Ovary (tissue), 7 donors: ENCODE measurements at regions not wholly inside any gene's neighbourhood (a gene's known extent, or its start where the extent isn't known, plus 50 kb on each side); places are given as distances from the start of the nearest gene placed in this dataset.

Experiments used
- DNase-seq, 5 donors: peaks; one replicate each; pipeline ENCODE4 v3.0.0-alpha.2; 2019 to 2020
- H3K27ac ChIP-seq, 2 donors: fragments of 200-600 bp; one replicate each; pipeline versions ENCODE4 v1.5.1 to v1.8.0; 2019 to 2022
- H3K27me3 ChIP-seq: fragments of 200-600 bp; one replicate; pipeline ENCODE4 v1.8.0; 2022
- H3K36me3 ChIP-seq: fragments of 200-600 bp; sonication (generic); one replicate; pipeline ENCODE4 v1.5.1; 2019
- H3K4me1 ChIP-seq: one replicate; pipeline ENCODE4 v1.8.1; 2013; ENCODE audit warnings: mild to moderate bottlenecking, moderate library complexity; ENCODE audit not compliant: insufficient read depth
- H3K4me3 ChIP-seq: fragments of 200-600 bp; sonication (generic); one replicate; pipeline ENCODE4 v1.5.1; 2017
- H3K9me3 ChIP-seq, 2 donors: fragments of 200-600 bp in 1 of 2; sonication (generic) in 1 of 2; one replicate each; pipeline versions ENCODE4 v1.5.1 to v1.8.1; 2013 to 2019; ENCODE audit warnings: mild to moderate bottlenecking in 1 of 2, moderate library complexity in 1 of 2
- EP300 ChIP-seq: sonication (generic); formaldehyde crosslinking; IDR thresholded peaks from one replicate; pipeline ENCODE4 v1.6.1; 2017; ENCODE audit warnings: antibody characterized with exemption
- POLR2A ChIP-seq: fragments of 450-650 bp; IDR thresholded peaks from one replicate; pipeline ENCODE4 v1.6.1; 2017; ENCODE audit warnings: antibody characterized with exemption, mild to moderate bottlenecking, moderate library complexity
- WGBS, 3 donors: extraction: QIAGEN DNeasy Blood & Tissue Kit in 1 of 3; methylation state at CpG; one replicate each; pipeline versions ENCODE4 v1.1.5 to v1.1.7; 2013 to 2017; 5-methylcytosine and 5-hydroxymethylcytosine counted together
- intact Hi-C, 4 donors: fragments of 100-400 bp; cut with DNase I; formaldehyde crosslinking; loops; one replicate each; pipeline versions ENCODE4 v1.11.0 to v1.15.1; 2022 to 2023
- TF ChIP-seq, protein P1 (sequence below), 3 donors: fragments of 450-650 bp in 2 of 3; fragments of 200-600 bp in 1 of 3; IDR thresholded peaks; one replicate each; pipeline versions ENCODE4 v1.5.1 to v1.8.0; 2016 to 2022; ENCODE audit warnings: antibody characterized with exemption in 3 of 3, mild to moderate bottlenecking in 1 of 3
- donor health status: DM: no; HTN: no; CAD: no; lungs with moderate emphysema.
- donor health status: DM: no; HTN: no; CAD: no.
- donor health status: Bipolar disorder and iron deficiency.
- donor health status: DM: no; HTN: no; CAD: no.
- donor health status: DM: yes; HTN: yes; CAD: no.

DNA sequence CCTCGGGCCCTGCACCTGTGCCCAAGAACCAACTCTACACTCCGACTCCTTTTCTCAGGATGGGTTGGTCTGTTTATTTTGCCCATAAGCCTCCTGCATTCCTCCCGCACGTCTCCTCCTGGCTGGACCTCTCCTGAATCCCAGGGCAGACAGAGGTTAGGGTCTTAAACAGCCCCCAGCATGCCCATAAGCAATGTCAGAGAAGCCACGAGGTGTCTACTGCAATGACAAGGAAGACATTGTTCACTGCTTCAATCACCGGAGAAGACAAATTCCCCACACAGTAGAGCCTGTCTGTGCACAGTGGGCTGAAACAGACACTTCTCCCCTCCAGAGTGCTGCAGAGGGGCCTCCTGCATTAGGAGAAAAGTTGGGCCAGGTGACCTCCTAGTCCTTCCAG, 230.6 kb upstream of the RPL38 start:
- intact Hi-C loops: no loop called here
- H3K27ac ChIP-seq: no peak overlapping the region
- no peaks in the 10 kb centered on the region for H3K9me3 ChIP-seq
- H3K27me3 ChIP-seq: no peaks in the 10 kb centered on the region
- no peak for DNase-seq
- 77 to 85% (median 82%) methylated on average over 6 of the region's 6 CpGs for WGBS, 3 donors
- no peaks in the 10 kb centered on the region for H3K4me1 ChIP-seq
- TF ChIP-seq EP300 (no peak), POLR2A (no peak)
- TF ChIP-seq, protein P1, sequence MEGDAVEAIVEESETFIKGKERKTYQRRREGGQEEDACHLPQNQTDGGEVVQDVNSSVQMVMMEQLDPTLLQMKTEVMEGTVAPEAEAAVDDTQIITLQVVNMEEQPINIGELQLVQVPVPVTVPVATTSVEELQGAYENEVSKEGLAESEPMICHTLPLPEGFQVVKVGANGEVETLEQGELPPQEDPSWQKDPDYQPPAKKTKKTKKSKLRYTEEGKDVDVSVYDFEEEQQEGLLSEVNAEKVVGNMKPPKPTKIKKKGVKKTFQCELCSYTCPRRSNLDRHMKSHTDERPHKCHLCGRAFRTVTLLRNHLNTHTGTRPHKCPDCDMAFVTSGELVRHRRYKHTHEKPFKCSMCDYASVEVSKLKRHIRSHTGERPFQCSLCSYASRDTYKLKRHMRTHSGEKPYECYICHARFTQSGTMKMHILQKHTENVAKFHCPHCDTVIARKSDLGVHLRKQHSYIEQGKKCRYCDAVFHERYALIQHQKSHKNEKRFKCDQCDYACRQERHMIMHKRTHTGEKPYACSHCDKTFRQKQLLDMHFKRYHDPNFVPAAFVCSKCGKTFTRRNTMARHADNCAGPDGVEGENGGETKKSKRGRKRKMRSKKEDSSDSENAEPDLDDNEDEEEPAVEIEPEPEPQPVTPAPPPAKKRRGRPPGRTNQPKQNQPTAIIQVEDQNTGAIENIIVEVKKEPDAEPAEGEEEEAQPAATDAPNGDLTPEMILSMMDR (IDR thresholded peaks at IDR 0.05): no peak
- no peak overlapping the region for H3K4me3 ChIP-seq
- no peaks in the 10 kb centered on the region for H3K36me3 ChIP-seq

GRCh38 chr17:73973586-73974409, 229.7 kb upstream of the RPL38 start:
- TF ChIP-seq, protein P1 (IDR thresholded peaks at IDR 0.05): no peak
- TF ChIP-seq POLR2A (no peak), EP300 (no peak)
- H3K4me3 ChIP-seq: no peak overlapping the region
- WGBS, 3 donors: 9 to 22% (median 10%) methylated on average over 14 to 16 of the region's 16 CpGs

DNA sequence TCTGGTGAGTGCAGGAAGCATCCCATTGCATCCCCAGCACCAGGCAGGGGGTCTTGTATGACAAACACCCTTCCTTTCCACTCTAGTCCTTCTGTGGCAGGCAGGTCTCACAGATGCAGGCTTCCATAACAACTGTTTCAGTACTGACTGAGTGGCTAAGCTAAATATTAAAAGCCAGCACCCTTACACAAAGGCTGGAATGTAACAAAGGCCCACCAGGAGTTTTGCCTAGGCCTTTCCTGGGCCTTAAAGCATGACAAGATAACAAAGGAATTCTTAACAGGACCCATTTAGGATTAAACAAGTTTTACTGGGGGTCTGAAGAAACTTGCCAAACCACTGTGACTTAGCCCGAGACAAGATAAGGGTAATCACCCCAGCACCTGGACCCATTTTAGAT, 228.9 kb upstream of the RPL38 start:
- intact Hi-C loops: no loop called here
- H3K4me1 ChIP-seq: no peaks in the 10 kb centered on the region
- H3K27me3 ChIP-seq: no peaks in the 10 kb centered on the region
- H3K4me3 ChIP-seq: no peak overlapping the region
- no peaks in the 10 kb centered on the region for H3K36me3 ChIP-seq
- H3K9me3 ChIP-seq: no peaks in the 10 kb centered on the region
- TF ChIP-seq EP300 (no peak), POLR2A (no peak)
- TF ChIP-seq, protein P1 (IDR thresholded peaks at IDR 0.05): no peak
- 63 to 68% (median 67%) methylated on average over 1 of the region's 1 CpG for whole genome bisulfite sequencing, 3 donors
- H3K27ac ChIP-seq: no peak overlapping the region
- no peak for DNase-seq

More at GRCh38 chr17:73973586-73974409, 229.7 kb upstream of the RPL38 start:
- H3K36me3 ChIP-seq: no peaks in the 10 kb centered on the region
- peak in 1 of 5 donors; percentile 29 for DNase-seq
- no peaks in the 10 kb centered on the region for H3K4me1 ChIP-seq
- intact Hi-C loops: no loop called here
- H3K27me3 ChIP-seq: no peaks in the 10 kb centered on the region
- H3K9me3 ChIP-seq: no peaks in the 10 kb centered on the region
- H3K27ac ChIP-seq: no peak overlapping the region

GRCh38 chr17:73976147-73976546, 227.3 kb upstream of the RPL38 start:
- H3K27ac ChIP-seq: no peak overlapping the region
- WGBS, 3 donors: 75 to 84% (median 76%) methylated on average over 1 of the region's 1 CpG
- intact Hi-C loops: no loop called here
- TF ChIP-seq EP300 (no peak), POLR2A (no peak)
- TF ChIP-seq, protein P1 (IDR thresholded peaks at IDR 0.05): no peak
- no peak for DNase-seq
- no peaks in the 10 kb centered on the region for H3K36me3 ChIP-seq
- no peaks in the 10 kb centered on the region for H3K4me1 ChIP-seq
- no peaks in the 10 kb centered on the region for H3K9me3 ChIP-seq
- H3K27me3 ChIP-seq: no peaks in the 10 kb centered on the region
- H3K4me3 ChIP-seq: no peak overlapping the region
